PC-3 (cell line): ENCODE measurements at regions not wholly inside any gene's neighbourhood (a gene's known extent, or its start where the extent isn't known, plus 50 kb on each side); places are given as distances from the start of the nearest gene placed in this dataset.

Source experiments
- ATAC-seq: fragments of 200-7000 bp; cut with Tn5 transposase; 2 replicates; pipeline ENCODE4 v1.9.1; 2020; ENCODE audit warnings: mild to moderate bottlenecking, moderate library complexity
- BruUV-seq: library from RNA; stranded (reverse); fragments of 400-500 nt; replicated peaks from 2 replicates; lab custom pipeline; 2021; lab: Mats Ljungman, UMichigan
- CTCF ChIA-PET: fragments of 300-600 bp; sonication (Branson Sonifier 250); formaldehyde crosslinking; loops from one replicate; lab custom pipeline; 2022; ENCODE audit warnings: antibody characterized with exemption; lab: Charles Lee
- POLR2A ChIA-PET: fragments of 300-600 bp; sonication (Branson Sonifier 250); formaldehyde crosslinking; loops from one replicate; lab custom pipeline; 2022; ENCODE audit warnings: antibody characterized with exemption; ENCODE audit not compliant: unreplicated experiment; lab: Charles Lee
- DNase-seq: peaks from one replicate; pipeline ENCODE4 v3.0.0-alpha.2; 2015
- H2AFZ ChIP-seq: fragments of 300-600 bp; sonication (generic); 2 replicates; pipeline ENCODE4 v1.6.0; 2016; ENCODE audit warnings: antibody characterized with exemption, low read length
- H3F3A ChIP-seq: fragments of 300-600 bp; sonication (generic); one replicate; pipeline ENCODE4 v1.6.0; 2017; ENCODE audit warnings: antibody characterized with exemption, low read length, control low read depth, mild to moderate bottlenecking; ENCODE audit not compliant: unreplicated experiment
- H3K27ac ChIP-seq: fragments of 300-600 bp; sonication (generic); 2 replicates; pipeline ENCODE4 v1.5.1; 2016; ENCODE audit warnings: mild to moderate bottlenecking, low read length
- H3K27me3 ChIP-seq: fragments of 300-600 bp; sonication (generic); 2 replicates; pipeline ENCODE4 v1.6.1; 2016; ENCODE audit warnings: low read length, mixed read lengths
- H3K36me3 ChIP-seq: fragments of 300-600 bp; sonication (generic); 2 replicates; pipeline ENCODE4 v1.6.1; 2016; ENCODE audit warnings: low read depth, mixed run types, low read length, mixed read lengths
- H3K4me1 ChIP-seq: fragments of 300-600 bp; sonication (generic); 2 replicates; pipeline ENCODE4 v1.5.1; 2016; ENCODE audit warnings: low read length; ENCODE audit not compliant: insufficient read depth
- H3K4me2 ChIP-seq: fragments of 300-600 bp; sonication (generic); 2 replicates; pipeline ENCODE4 v1.6.0; 2016; ENCODE audit warnings: low read length
- H3K4me3 ChIP-seq: fragments of 300-600 bp; sonication (generic); 2 replicates; pipeline ENCODE4 v1.5.1; 2016; ENCODE audit warnings: mild to moderate bottlenecking, low read length, mixed read lengths
- H3K79me2 ChIP-seq: fragments of 300-600 bp; sonication (generic); 2 replicates; pipeline ENCODE4 v1.6.1; 2017; ENCODE audit warnings: low read length, mixed read lengths
- H3K9ac ChIP-seq: fragments of 300-600 bp; sonication (generic); 2 replicates; pipeline ENCODE4 v1.6.0; 2016; ENCODE audit warnings: mild to moderate bottlenecking, low read length
- H3K9me2 ChIP-seq: fragments of 300-600 bp; sonication (generic); replicated peaks from 2 replicates; pipeline ENCODE4 v1.6.1; 2016; ENCODE audit warnings: mixed run types, low read length, mixed read lengths
- H3K9me3 ChIP-seq: fragments of 300-600 bp; sonication (generic); 2 replicates; pipeline ENCODE4 v1.6.1; 2016; ENCODE audit warnings: low read length, mixed read lengths
- H4K20me1 ChIP-seq: fragments of 300-600 bp; sonication (generic); 2 replicates; pipeline ENCODE4 v1.6.1; 2016; ENCODE audit warnings: low read length, mixed read lengths
- CTCF ChIP-seq: fragments of 300-600 bp; sonication (generic); conservative IDR thresholded peaks from 2 replicates; pipeline ENCODE4 v1.5.1; 2017; ENCODE audit warnings: antibody characterized with exemption, low read depth, mild to moderate bottlenecking, low read length
- EZH2 ChIP-seq: fragments of 300-600 bp; sonication (generic); IDR thresholded peaks from one replicate; pipeline ENCODE4 v1.6.1; 2017; ENCODE audit warnings: antibody characterized with exemption, mild to moderate bottlenecking, low read length; ENCODE audit not compliant: unreplicated experiment
- EZH2phosphoT487 ChIP-seq: fragments of 300-600 bp; sonication (generic); IDR thresholded peaks from 2 replicates; pipeline ENCODE4 v1.6.1; 2018; ENCODE audit warnings: mild to moderate bottlenecking, antibody characterized with exemption, low read length, borderline replicate concordance
- intact Hi-C: fragments of 100-400 bp; cut with micrococcal nuclease; formaldehyde crosslinking; loops from 2 replicates; pipeline ENCODE4 v1.9.0; 2023

GRCh38 chr2:234219046-234219310 lies 168.5 kb downstream of the SPP2 start:
- Histone ChIP-seq H3K9me2 (no peaks in the 10 kb centered on the region), H3K9ac (no peak overlapping the region), H3K27ac (no peak overlapping the region), H3K9me3 (no peaks in the 10 kb centered on the region), H3K36me3 (no peaks in the 10 kb centered on the region), H3K79me2 (no peaks in the 10 kb centered on the region), H3K4me2 (no peak overlapping the region), H3K4me1 (peaks cover 6% of the 10 kb centered on the region; the same call in 1 of the 2 replicates), H3K4me3 (no peak overlapping the region), H4K20me1 (no peaks in the 10 kb centered on the region), H2AFZ (no peak overlapping the region), H3F3A (no peaks in the 10 kb centered on the region), H3K27me3 (no peaks in the 10 kb centered on the region)
- DNase-seq (no peak), ATAC-seq (no peak)
- intact Hi-C loops = no loop called here
- POLR2A ChIA-PET = no interaction called here
- CTCF ChIA-PET = no interaction called here
- no TSS peak for BruUV-seq
- no peak for TF ChIP-seq EZH2
- no peak for TF ChIP-seq CTCF
- TF ChIP-seq EZH2phosphoT487 = no peak

- no peaks in the 10 kb centered on the region for H3K36me3 ChIP-seq
- H3K9me2 ChIP-seq = no peaks in the 10 kb centered on the region
- intact Hi-C loops = no loop called here
- H3K27me3 ChIP-seq = no peaks in the 10 kb centered on the region
- ChIA-PET POLR2A (no interaction called here), CTCF (no interaction called here)
- no peak for ATAC-seq
- H3K9me3 ChIP-seq = no peaks in the 10 kb centered on the region
- BruUV-seq = no TSS peak
- no peak for TF ChIP-seq EZH2phosphoT487
- TF ChIP-seq CTCF = no peak
- H3K9ac ChIP-seq = no peak overlapping the region
- DNase-seq = no peak
- no peaks in the 10 kb centered on the region for H4K20me1 ChIP-seq
- no peak overlapping the region for H3K4me2 ChIP-seq
- H3K4me3 ChIP-seq = no peak overlapping the region
- H2AFZ ChIP-seq = no peak overlapping the region
- H3K4me1 ChIP-seq = peaks cover under 1% of the 10 kb centered on the region; the same call in 1 of the 2 replicates
- no peak overlapping the region for H3K27ac ChIP-seq
- H3F3A ChIP-seq = no peaks in the 10 kb centered on the region
- no peaks in the 10 kb centered on the region for H3K79me2 ChIP-seq
Measured at GRCh38 chr2:234218266-234219045, 168.0 kb downstream of the SPP2 start.

- BruUV-seq = no TSS peak
- POLR2A ChIA-PET = no interaction called here
- Histone ChIP-seq H3K27ac (no peak overlapping the region), H2AFZ (no peak overlapping the region), H3K4me2 (no peak overlapping the region), H3K9ac (no peak overlapping the region), H3K9me3 (no peaks in the 10 kb centered on the region), H3K27me3 (no peaks in the 10 kb centered on the region), H3F3A (no peaks in the 10 kb centered on the region), H3K4me1 (no peaks in the 10 kb centered on the region), H3K79me2 (no peaks in the 10 kb centered on the region), H4K20me1 (no peaks in the 10 kb centered on the region), H3K4me3 (no peak overlapping the region), H3K36me3 (no peaks in the 10 kb centered on the region), H3K9me2 (no peaks in the 10 kb centered on the region)
- no peak for DNase-seq
- TF ChIP-seq EZH2phosphoT487 (no peak), CTCF (no peak), EZH2 (no peak)
- CTCF ChIA-PET = no interaction called here
- intact Hi-C loops = no loop called here
- no peak for ATAC-seq
Measured at GRCh38 chr2:234212534-234212933, 162.0 kb downstream of the SPP2 start.
